Sigmoid colon (tissue), 4 donors: ENCODE measurements at regions not wholly inside any gene's neighbourhood (a gene's known extent, or its start where the extent isn't known, plus 50 kb on each side); places are given as distances from the start of the nearest gene placed in this dataset.

Experiments used
- CTCF ChIP-seq, 4 experiments: fragments of 450-650 bp in 3 of 4; fragments of 200-600 bp in 1 of 4; IDR thresholded peaks; one replicate each; pipeline ENCODE4 v1.5.1; 2016 to 2019; ENCODE audit warnings: antibody characterized with exemption in 4 of 4, mild to moderate bottlenecking in 3 of 4, moderate library complexity in 2 of 4
- EP300 ChIP-seq, 4 donors: sonication (generic); formaldehyde crosslinking; IDR thresholded peaks; one replicate each; pipeline ENCODE4 v1.6.1; 2017; ENCODE audit warnings: antibody characterized with exemption in 4 of 4
- POLR2A ChIP-seq, 2 donors: fragments of 450-650 bp; IDR thresholded peaks; one replicate each; pipeline ENCODE4 v1.6.1; 2016; ENCODE audit warnings: antibody characterized with exemption in 2 of 2, mild to moderate bottlenecking in 2 of 2, moderate library complexity in 2 of 2
- POLR2AphosphoS5 ChIP-seq, 4 donors: sonication (generic); formaldehyde crosslinking; IDR thresholded peaks; one replicate each; pipeline ENCODE4 v1.6.1; 2017; ENCODE audit warnings: antibody characterized with exemption in 4 of 4

- no peak for TF ChIP-seq CTCF (IDR thresholded peaks at IDR 0.05)
- no peak for TF ChIP-seq POLR2A (IDR thresholded peaks at IDR 0.05)
- no peak for TF ChIP-seq EP300 (IDR thresholded peaks at IDR 0.05)
- no peak for TF ChIP-seq POLR2AphosphoS5 (IDR thresholded peaks at IDR 0.05)
Measured at GRCh38 chr18:47316924-47317323, 65.5 kb upstream of the SKOR2 start.
